ENCODE measurements at regions not wholly inside any gene's neighbourhood (a gene's known extent, or its start where the extent isn't known, plus 50 kb on each side); places are given as distances from the start of the nearest gene placed in this dataset.

- Histone ChIP-seq H3K27ac (no peak overlapping the region), H3K4me3 (no peak overlapping the region), H3K4me1 (no peaks in the 10 kb centered on the region), H3K27me3 (no peaks in the 10 kb centered on the region), H3K9me3 (no peaks in the 10 kb centered on the region), H3K36me3 (no peaks in the 10 kb centered on the region)
- no peak for TF ChIP-seq POLR2A (IDR thresholded peaks at IDR 0.05)
- no peak for TF ChIP-seq CTCF (IDR thresholded peaks at IDR 0.05 in 4 of 5, conservative IDR thresholded peaks at IDR 0.05 in 1 of 5)
- intact Hi-C loops (cut with DNase I; ENCODE audit: low total_unique reads) (no loop called here), in situ Hi-C loops (cut with MboI; ENCODE audit: low sequenced_read_pairs in 4 of 4) (no loop called here)
- no peak for ATAC-seq
- DNase-seq = no peak
Observed at GRCh38 chr12:45561488-45561887, 168.0 kb upstream of the ARID2 start.

- peaks cover 0 to 12% of the 10 kb centered on the region in 2 donors for H3K4me1 ChIP-seq
- no peak overlapping the region for H3K27ac ChIP-seq
- intact Hi-C loops (cut with DNase I; ENCODE audit: low total_unique reads) (no loop called here), in situ Hi-C loops (cut with MboI; ENCODE audit: low sequenced_read_pairs in 4 of 4) (no loop called here)
- ATAC-seq (no peak), DNase-seq (no peak)
- no peak overlapping the region for H3K4me3 ChIP-seq
- no peaks in the 10 kb centered on the region for H3K27me3 ChIP-seq
- H3K36me3 ChIP-seq = no peaks in the 10 kb centered on the region
- no peaks in the 10 kb centered on the region for H3K9me3 ChIP-seq
- TF ChIP-seq CTCF (IDR thresholded peaks at IDR 0.05 in 4 of 5, conservative IDR thresholded peaks at IDR 0.05 in 1 of 5) (no peak), POLR2A (IDR thresholded peaks at IDR 0.05) (no peak)
Observed at GRCh38 chr12:45565590-45565989, 163.9 kb upstream of the ARID2 start.

- intact Hi-C loops (cut with DNase I; ENCODE audit: low total_unique reads) = no loop called here
- no peak for TF ChIP-seq CTCF (IDR thresholded peaks at IDR 0.05 in 4 of 5, conservative IDR thresholded peaks at IDR 0.05 in 1 of 5)
- no peak for TF ChIP-seq POLR2A (IDR thresholded peaks at IDR 0.05)
Observed at GRCh38 chr12:45566257-45566656, 163.2 kb upstream of the ARID2 start.

GRCh38 chr12:45568808-45569207 lies 160.7 kb upstream of the ARID2 start:
- intact Hi-C loops (cut with DNase I; ENCODE audit: low total_unique reads) = no loop called here
- in situ Hi-C loops (cut with MboI; ENCODE audit: low sequenced_read_pairs in 4 of 4) = no loop called here
- ATAC-seq = peak; percentile 65 to 82

More at GRCh38 chr12:45566257-45566656, 163.2 kb upstream of the ARID2 start:
- in situ Hi-C loops (cut with MboI; ENCODE audit: low sequenced_read_pairs in 4 of 4) = no loop called here
- DNase-seq = no peak
- Histone ChIP-seq H3K9me3 (no peaks in the 10 kb centered on the region), H3K36me3 (no peaks in the 10 kb centered on the region), H3K4me3 (no peak overlapping the region), H3K27me3 (no peaks in the 10 kb centered on the region), H3K27ac (no peak overlapping the region), H3K4me1 (peaks cover 0 to 12% of the 10 kb centered on the region in 2 donors)
- ATAC-seq = no peak

More at GRCh38 chr12:45568808-45569207, 160.7 kb upstream of the ARID2 start:
- Histone ChIP-seq H3K4me3 (no peak overlapping the region), H3K27ac (no peak overlapping the region), H3K9me3 (no peaks in the 10 kb centered on the region), H3K4me1 (peaks cover 0 to 12% of the 10 kb centered on the region in 2 donors), H3K27me3 (no peaks in the 10 kb centered on the region), H3K36me3 (no peaks in the 10 kb centered on the region)
- peak in 1 of 2 donors; percentile 40 for DNase-seq
- TF ChIP-seq POLR2A (IDR thresholded peaks at IDR 0.05) (no peak), CTCF (IDR thresholded peaks at IDR 0.05 in 4 of 5, conservative IDR thresholded peaks at IDR 0.05 in 1 of 5) (no peak)
